MM.1S (cell line): ENCODE measurements at regions not wholly inside any gene's neighbourhood (a gene's known extent, or its start where the extent isn't known, plus 50 kb on each side); places are given as distances from the start of the nearest gene placed in this dataset.

Source experiments
- DNase-seq: peaks from one replicate; pipeline ENCODE4 v3.0.0-alpha.2; 2015
- H2AFZ ChIP-seq: fragments of 300-600 bp; sonication (generic); 2 replicates; pipeline ENCODE4 v1.6.0; 2016; ENCODE audit warnings: antibody characterized with exemption, low read length
- H3F3A ChIP-seq: fragments of 300-600 bp; sonication (generic); 2 replicates; pipeline ENCODE4 v1.6.1; 2016; ENCODE audit warnings: mild to moderate bottlenecking, antibody characterized with exemption, low read length, moderate library complexity, mixed read lengths; ENCODE audit not compliant: insufficient read depth
- H3K27ac ChIP-seq: fragments of 300-600 bp; sonication (generic); 2 replicates; pipeline ENCODE4 v1.5.1; 2016; ENCODE audit warnings: mild to moderate bottlenecking, low read length
- H3K27me3 ChIP-seq: fragments of 300-600 bp; sonication (generic); replicated peaks from 2 replicates; pipeline ENCODE4 v1.6.0; 2016; ENCODE audit warnings: low read length; ENCODE audit not compliant: insufficient read depth
- H3K36me3 ChIP-seq: fragments of 300-600 bp; sonication (generic); replicated peaks from 2 replicates; pipeline ENCODE4 v1.6.1; 2016; ENCODE audit warnings: mild to moderate bottlenecking, low read length, mixed read lengths; ENCODE audit not compliant: insufficient read depth
- H3K4me1 ChIP-seq: fragments of 300-600 bp; sonication (generic); 2 replicates; pipeline ENCODE4 v1.6.1; 2016; ENCODE audit warnings: low read length, mixed read lengths
- H3K4me2 ChIP-seq: fragments of 300-600 bp; sonication (generic); 2 replicates; pipeline ENCODE4 v1.6.0; 2016; ENCODE audit warnings: low read depth, low read length
- H3K4me3 ChIP-seq: fragments of 300-600 bp; sonication (generic); 2 replicates; pipeline ENCODE4 v1.5.1; 2016; ENCODE audit warnings: low read length, mixed read lengths
- H3K79me2 ChIP-seq: fragments of 300-600 bp; sonication (generic); 2 replicates; pipeline ENCODE4 v1.6.1; 2016; ENCODE audit warnings: mixed run types, low read length, mixed read lengths
- H3K9ac ChIP-seq: fragments of 300-600 bp; sonication (generic); 2 replicates; pipeline ENCODE4 v1.6.1; 2016; ENCODE audit warnings: low read length, mixed read lengths
- H3K9me2 ChIP-seq: fragments of 300-600 bp; sonication (generic); replicated peaks from 2 replicates; pipeline ENCODE4 v1.6.1; 2016; ENCODE audit warnings: mild to moderate bottlenecking, low read length, mixed read lengths; ENCODE audit not compliant: insufficient read depth
- H3K9me3 ChIP-seq: fragments of 300-600 bp; sonication (generic); replicated peaks from 2 replicates; pipeline ENCODE4 v1.6.1; 2016; ENCODE audit warnings: mild to moderate bottlenecking, low read length, mixed read lengths; ENCODE audit not compliant: insufficient read depth
- H4K20me1 ChIP-seq: fragments of 300-600 bp; sonication (generic); 2 replicates; pipeline ENCODE4 v1.6.1; 2016; ENCODE audit warnings: mild to moderate bottlenecking, low read length, moderate library complexity, mixed read lengths; ENCODE audit not compliant: insufficient read depth
- CTCF ChIP-seq: fragments of 300-600 bp; sonication (generic); IDR thresholded peaks from 2 replicates; pipeline ENCODE4 v1.5.1; 2016; ENCODE audit warnings: antibody characterized with exemption, low read length, mixed read lengths
- EZH2 ChIP-seq: fragments of 300-600 bp; sonication (generic); optimal IDR thresholded peaks from 2 replicates; pipeline ENCODE3; 2017; ENCODE audit warnings: low read depth, mild to moderate bottlenecking, antibody characterized with exemption, low read length, mixed read lengths
- EZH2phosphoT487 ChIP-seq: fragments of 300-600 bp; sonication (generic); IDR thresholded peaks from 2 replicates; pipeline ENCODE4 v1.6.1; 2018; ENCODE audit warnings: antibody characterized with exemption, low read length

GRCh38 chr10:130244928-130245495 is 108.8 kb downstream of the GLRX3 start:
- no peaks in the 10 kb centered on the region for H3K79me2 ChIP-seq
- H4K20me1 ChIP-seq = no peaks in the 10 kb centered on the region
- H3K9me2 ChIP-seq = no peaks in the 10 kb centered on the region
- no peaks in the 10 kb centered on the region for H3K9me3 ChIP-seq
- no peaks in the 10 kb centered on the region for H3F3A ChIP-seq
- DNase-seq = no peak
- H3K4me1 ChIP-seq = no peaks in the 10 kb centered on the region
- H3K9ac ChIP-seq = no peak overlapping the region
- no peaks in the 10 kb centered on the region for H3K36me3 ChIP-seq
- H3K4me3 ChIP-seq = no peak overlapping the region
- H3K27ac ChIP-seq = no peak overlapping the region
- TF ChIP-seq EZH2phosphoT487 (no peak), EZH2 (no peak), CTCF (no peak)
- H3K27me3 ChIP-seq = no peaks in the 10 kb centered on the region; the same call in 1 of the 2 replicates
- no peak overlapping the region for H2AFZ ChIP-seq
- no peak overlapping the region for H3K4me2 ChIP-seq

GRCh38 chr10:130246113-130246512 is 109.9 kb downstream of the GLRX3 start:
- Histone ChIP-seq H4K20me1 (no peaks in the 10 kb centered on the region), H3K4me2 (no peak overlapping the region), H3K36me3 (no peaks in the 10 kb centered on the region), H3K79me2 (no peaks in the 10 kb centered on the region), H3K4me3 (no peak overlapping the region), H3K9me3 (no peaks in the 10 kb centered on the region), H3F3A (no peaks in the 10 kb centered on the region), H3K27me3 (no peaks in the 10 kb centered on the region; the same call in 1 of the 2 replicates), H2AFZ (no peak overlapping the region), H3K4me1 (no peaks in the 10 kb centered on the region), H3K9me2 (no peaks in the 10 kb centered on the region), H3K9ac (no peak overlapping the region), H3K27ac (no peak overlapping the region)
- no peak for DNase-seq
- TF ChIP-seq EZH2 (no peak), CTCF (no peak), EZH2phosphoT487 (no peak)

- Histone ChIP-seq H3K4me3 (no peak overlapping the region), H3F3A (no peaks in the 10 kb centered on the region), H3K9ac (no peak overlapping the region), H4K20me1 (no peaks in the 10 kb centered on the region), H3K27ac (no peak overlapping the region), H3K4me1 (no peaks in the 10 kb centered on the region), H3K79me2 (no peaks in the 10 kb centered on the region), H3K36me3 (no peaks in the 10 kb centered on the region), H2AFZ (no peak overlapping the region), H3K9me3 (no peaks in the 10 kb centered on the region), H3K4me2 (no peak overlapping the region), H3K9me2 (no peaks in the 10 kb centered on the region), H3K27me3 (no peaks in the 10 kb centered on the region)
- DNase-seq = no peak
- no peak for TF ChIP-seq EZH2
- TF ChIP-seq CTCF = no peak
- no peak for TF ChIP-seq EZH2phosphoT487
Measured at GRCh38 chr10:130250127-130250526, 113.9 kb downstream of the GLRX3 start.
